Parathyroid adenoma (tissue), 2 donors: ENCODE measurements at regions not wholly inside any gene's neighbourhood (a gene's known extent, or its start where the extent isn't known, plus 50 kb on each side); places are given as distances from the start of the nearest gene placed in this dataset.

Experiments
- H2AFZ ChIP-seq: fragments of 300-600 bp; sonication (generic); one replicate; pipeline ENCODE4 v1.7.0; 2017; ENCODE audit warnings: antibody characterized with exemption, mild to moderate bottlenecking
- H3K27ac ChIP-seq: fragments of 300-600 bp; sonication (generic); one replicate; pipeline ENCODE4 v1.7.0; 2017
- H3K27me3 ChIP-seq: fragments of 300-600 bp; sonication (generic); one replicate; pipeline ENCODE4 v1.7.0; 2017; ENCODE audit warnings: low read length; ENCODE audit not compliant: control insufficient read depth, insufficient read depth
- H3K36me3 ChIP-seq: fragments of 300-600 bp; sonication (generic); one replicate; pipeline ENCODE4 v1.7.0; 2017; ENCODE audit warnings: low read length; ENCODE audit not compliant: control insufficient read depth, insufficient read depth
- H3K4me1 ChIP-seq: fragments of 300-600 bp; sonication (generic); one replicate; pipeline ENCODE4 v1.7.0; 2017; ENCODE audit warnings: control low read depth
- H3K4me2 ChIP-seq: fragments of 300-600 bp; sonication (generic); one replicate; pipeline ENCODE4 v1.7.0; 2017; ENCODE audit warnings: low read length
- H3K4me3 ChIP-seq: fragments of 300-600 bp; sonication (generic); one replicate; pipeline ENCODE4 v1.7.0; 2017; ENCODE audit warnings: low read depth, low read length
- H3K79me2 ChIP-seq: fragments of 300-600 bp; sonication (generic); one replicate; pipeline ENCODE4 v1.7.0; 2017; ENCODE audit warnings: control low read depth
- H3K9ac ChIP-seq: fragments of 300-600 bp; sonication (generic); one replicate; pipeline ENCODE4 v1.7.0; 2017; ENCODE audit warnings: mild to moderate bottlenecking
- H3K9me3 ChIP-seq: fragments of 300-600 bp; sonication (generic); one replicate; pipeline ENCODE4 v1.7.0; 2017; ENCODE audit warnings: low read length; ENCODE audit not compliant: control insufficient read depth
- CTCF ChIP-seq: fragments of 300-600 bp; sonication (generic); IDR thresholded peaks from one replicate; pipeline ENCODE4 v1.7.0; 2017; ENCODE audit warnings: antibody characterized with exemption, mild to moderate bottlenecking
- donor health status: primary hyperparathyroidism.

- Histone ChIP-seq H3K27me3 (no peaks in the 10 kb centered on the region), H3K36me3 (peaks cover 3% of the 10 kb centered on the region), H3K4me3 (no peak overlapping the region), H3K4me2 (no peak overlapping the region), H3K4me1 (no peaks in the 10 kb centered on the region), H3K27ac (no peak overlapping the region), H3K9me3 (no peaks in the 10 kb centered on the region), H3K9ac (no peak overlapping the region), H2AFZ (no peak overlapping the region), H3K79me2 (no peaks in the 10 kb centered on the region)
- TF ChIP-seq CTCF, result no peak
These were observed 619.5 kb downstream of the BCL11A start for GRCh38 chr2:59933948-59934347.

- no peak overlapping the region for H3K27ac ChIP-seq
- H3K27me3 ChIP-seq, result no peaks in the 10 kb centered on the region
- H2AFZ ChIP-seq, result no peak overlapping the region
- H3K9me3 ChIP-seq, result no peaks in the 10 kb centered on the region
- H3K4me2 ChIP-seq, result no peak overlapping the region
- no peaks in the 10 kb centered on the region for H3K4me1 ChIP-seq
- TF ChIP-seq CTCF, result no peak
- H3K4me3 ChIP-seq, result no peak overlapping the region
- no peaks in the 10 kb centered on the region for H3K79me2 ChIP-seq
- H3K36me3 ChIP-seq, result peaks cover 3% of the 10 kb centered on the region
- H3K9ac ChIP-seq, result no peak overlapping the region
These were observed 621.1 kb downstream of the BCL11A start for GRCh38 chr2:59932341-59932740.

GRCh38 chr2:59930430-59930829 lies 623.0 kb downstream of the BCL11A start:
- H3K4me2 ChIP-seq, result no peak overlapping the region
- no peaks in the 10 kb centered on the region for H3K4me1 ChIP-seq
- H3K36me3 ChIP-seq, result peaks cover 3% of the 10 kb centered on the region
- no peak overlapping the region for H3K9ac ChIP-seq
- H3K27me3 ChIP-seq, result no peaks in the 10 kb centered on the region
- no peaks in the 10 kb centered on the region for H3K9me3 ChIP-seq
- H2AFZ ChIP-seq, result no peak overlapping the region
- H3K27ac ChIP-seq, result no peak overlapping the region
- H3K4me3 ChIP-seq, result no peak overlapping the region
- H3K79me2 ChIP-seq, result no peaks in the 10 kb centered on the region
- no peak for TF ChIP-seq CTCF

GRCh38 chr2:59926731-59927130 lies 626.7 kb downstream of the BCL11A start:
- H3K4me2 ChIP-seq, result no peak overlapping the region
- no peaks in the 10 kb centered on the region for H3K27me3 ChIP-seq
- H3K79me2 ChIP-seq, result no peaks in the 10 kb centered on the region
- no peaks in the 10 kb centered on the region for H3K4me1 ChIP-seq
- H2AFZ ChIP-seq, result no peak overlapping the region
- no peak for TF ChIP-seq CTCF
- H3K9ac ChIP-seq, result no peak overlapping the region
- no peak overlapping the region for H3K27ac ChIP-seq
- no peaks in the 10 kb centered on the region for H3K36me3 ChIP-seq
- no peaks in the 10 kb centered on the region for H3K9me3 ChIP-seq
- no peak overlapping the region for H3K4me3 ChIP-seq

- no peaks in the 10 kb centered on the region for H3K4me1 ChIP-seq
- H3K4me3 ChIP-seq, result no peak overlapping the region
- H3K4me2 ChIP-seq, result no peak overlapping the region
- H3K79me2 ChIP-seq, result no peaks in the 10 kb centered on the region
- no peak overlapping the region for H3K27ac ChIP-seq
- H3K9me3 ChIP-seq, result no peaks in the 10 kb centered on the region
- H2AFZ ChIP-seq, result no peak overlapping the region
- H3K36me3 ChIP-seq, result no peaks in the 10 kb centered on the region
- no peak for TF ChIP-seq CTCF
- H3K9ac ChIP-seq, result no peak overlapping the region
- no peaks in the 10 kb centered on the region for H3K27me3 ChIP-seq
These were observed 628.1 kb downstream of the BCL11A start for GRCh38 chr2:59925321-59925720.
